SU-DHL-6 (cell line): ENCODE measurements at regions not wholly inside any gene's neighbourhood (a gene's known extent, or its start where the extent isn't known, plus 50 kb on each side); places are given as distances from the start of the nearest gene placed in this dataset.

Experiments used
- H2AFZ ChIP-seq: fragments of 200-600 bp; sonication (generic); 2 replicates; pipeline ENCODE4 v1.6.1; 2014; ENCODE audit warnings: low read depth, mild to moderate bottlenecking, moderate library complexity, mixed read lengths, antibody characterized with exemption, low read length; ENCODE audit not compliant: severe bottlenecking
- H3F3A ChIP-seq: fragments of 200-600 bp; shearing (Covaris generic); 2 replicates; pipeline ENCODE4 v1.6.0; 2016; ENCODE audit warnings: antibody characterized with exemption, mild to moderate bottlenecking; ENCODE audit not compliant: insufficient read depth
- H3K27ac ChIP-seq: fragments of 200-600 bp; sonication (generic); 2 replicates; pipeline ENCODE4 v1.5.1; 2016; ENCODE audit warnings: low read depth, mild to moderate bottlenecking, low read length, moderate library complexity, mixed read lengths
- H3K27me3 ChIP-seq: fragments of 200-600 bp; sonication (generic), shearing (Covaris generic); 2 replicates; pipeline ENCODE4 v1.6.0; 2014; ENCODE audit warnings: mild to moderate bottlenecking, low read length
- H3K36me3 ChIP-seq: fragments of 200-600 bp; sonication (generic); 2 replicates; pipeline ENCODE4 v1.6.1; 2014; ENCODE audit warnings: mild to moderate bottlenecking, low read length, mixed read lengths
- H3K4me2 ChIP-seq: fragments of 300-600, 200-600 bp; shearing (Covaris generic), sonication (generic); 2 replicates; pipeline ENCODE4 v1.6.0; 2014; ENCODE audit warnings: low read length, low read depth, mild to moderate bottlenecking; ENCODE audit not compliant: poor library complexity, severe bottlenecking
- H3K4me3 ChIP-seq: fragments of 200-600 bp; sonication (generic); 2 replicates; pipeline ENCODE4 v1.5.1; 2014; ENCODE audit warnings: antibody characterized with exemption, low read length, mild to moderate bottlenecking, mixed read lengths; ENCODE audit not compliant: insufficient read depth, poor library complexity, severe bottlenecking
- H3K79me2 ChIP-seq: fragments of 200-600 bp; sonication (generic); 2 replicates; pipeline ENCODE4 v1.6.1; 2014; ENCODE audit warnings: mild to moderate bottlenecking, low read length, moderate library complexity; ENCODE audit not compliant: insufficient read depth
- H3K9ac ChIP-seq: fragments of 200-600 bp; sonication (generic); 2 replicates; pipeline ENCODE4 v1.7.0; 2014; ENCODE audit warnings: mild to moderate bottlenecking, low read length
- H3K9me2 ChIP-seq: fragments of 200-600 bp; sonication (generic); replicated peaks from 2 replicates; pipeline ENCODE4 v1.6.1; 2014; ENCODE audit warnings: low read length; ENCODE audit not compliant: insufficient read depth
- H3K9me3 ChIP-seq: fragments of 200-600 bp; sonication (generic); 2 replicates; pipeline ENCODE4 v1.6.1; 2014; ENCODE audit warnings: low read length, mixed read lengths; ENCODE audit not compliant: insufficient read depth
- H4K20me1 ChIP-seq: fragments of 200-600 bp; sonication (generic); 2 replicates; pipeline ENCODE4 v1.6.1; 2014; ENCODE audit warnings: low read depth, mild to moderate bottlenecking, antibody characterized with exemption, low read length, moderate library complexity, mixed read lengths
- CTCF ChIP-seq: fragments of 200-600 bp; sonication (generic); IDR thresholded peaks from one replicate; pipeline ENCODE4 v1.5.1; 2017; ENCODE audit warnings: antibody characterized with exemption, mild to moderate bottlenecking, low read length, moderate library complexity; ENCODE audit not compliant: insufficient read depth, poor library complexity, severe bottlenecking
- EZH2phosphoT487 ChIP-seq: fragments of 200-600 bp; sonication (generic), shearing (Covaris generic); conservative IDR thresholded peaks from 2 replicates; pipeline ENCODE4 v1.6.1; 2018; ENCODE audit warnings: mild to moderate bottlenecking, antibody characterized with exemption, low read length, moderate library complexity, mixed read lengths

DNA sequence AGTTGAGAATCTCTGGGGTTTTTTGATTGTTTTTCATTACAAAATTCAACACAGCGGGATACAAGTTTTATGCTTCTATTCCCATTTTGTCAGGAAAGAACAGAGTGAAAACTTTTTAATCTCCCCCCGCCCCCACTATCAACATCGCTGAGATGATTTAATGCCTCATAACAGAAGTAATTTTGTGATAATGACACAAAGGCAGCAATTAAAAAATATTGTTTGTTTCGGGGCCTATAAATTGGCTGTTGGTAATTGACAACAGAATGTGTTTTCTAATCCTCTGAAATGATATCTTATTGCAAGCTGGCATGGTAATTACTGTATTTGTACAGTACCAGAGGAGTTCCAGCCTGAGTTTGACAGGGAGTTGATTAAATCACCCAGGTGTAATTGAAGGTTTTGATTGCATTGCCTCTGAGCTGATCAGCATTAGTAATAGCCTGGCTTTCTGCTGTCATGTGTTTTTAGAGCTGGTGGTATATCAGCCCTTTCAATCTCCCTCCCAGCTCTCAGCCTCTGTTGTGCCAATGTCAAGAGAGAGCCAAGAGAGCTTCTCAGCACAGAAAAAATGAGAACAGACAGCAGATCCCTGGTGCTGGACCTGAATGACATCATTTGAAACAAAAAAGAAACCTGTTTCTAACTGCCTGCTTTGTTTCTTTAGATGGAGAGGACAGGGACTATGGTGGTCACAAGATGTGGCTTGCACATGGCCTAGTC lies 265.1 kb downstream of the FAM76B start:
- Histone ChIP-seq H4K20me1 (no peaks in the 10 kb centered on the region), H3K9me3 (no peaks in the 10 kb centered on the region), H3K4me3 (no peak overlapping the region), H3K27me3 (no peaks in the 10 kb centered on the region), H3K36me3 (no peaks in the 10 kb centered on the region), H3K9ac (no peak overlapping the region), H2AFZ (no peak overlapping the region), H3K9me2 (no peaks in the 10 kb centered on the region), H3F3A (no peaks in the 10 kb centered on the region), H3K27ac (no peak overlapping the region), H3K4me2 (no peak overlapping the region), H3K79me2 (no peaks in the 10 kb centered on the region)
- TF ChIP-seq EZH2phosphoT487 (no peak), CTCF (no peak)

GRCh38 chr11:95522874-95523273 lies 266.7 kb downstream of the FAM76B start:
- H3K79me2 ChIP-seq = no peaks in the 10 kb centered on the region
- H3K9ac ChIP-seq = no peak overlapping the region
- H4K20me1 ChIP-seq = no peaks in the 10 kb centered on the region
- no peak overlapping the region for H3K4me3 ChIP-seq
- no peak overlapping the region for H3K27ac ChIP-seq
- H3K36me3 ChIP-seq = no peaks in the 10 kb centered on the region
- H3K9me3 ChIP-seq = no peaks in the 10 kb centered on the region
- no peak overlapping the region for H3K4me2 ChIP-seq
- no peaks in the 10 kb centered on the region for H3K9me2 ChIP-seq
- no peaks in the 10 kb centered on the region for H3F3A ChIP-seq
- H2AFZ ChIP-seq = no peak overlapping the region
- TF ChIP-seq EZH2phosphoT487 (no peak), CTCF (no peak)
- no peaks in the 10 kb centered on the region for H3K27me3 ChIP-seq

DNA sequence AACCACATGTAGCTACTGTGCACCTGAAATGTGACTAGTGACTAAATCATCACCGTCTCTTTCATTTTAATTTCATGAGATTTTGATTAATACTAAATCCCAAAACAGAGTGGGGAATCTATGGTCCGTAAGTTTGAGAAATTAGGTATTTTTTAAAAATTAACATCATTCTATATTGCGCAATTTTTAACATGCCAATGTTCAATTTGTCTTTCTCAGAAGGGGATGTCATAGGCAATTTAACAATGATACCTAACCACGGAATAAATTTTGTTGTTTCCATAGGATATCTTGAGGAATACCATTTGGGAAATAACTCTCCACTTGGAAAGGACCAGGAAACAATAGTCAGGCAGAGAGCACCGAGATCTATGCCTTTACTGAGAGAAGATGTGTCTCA lies 267.7 kb downstream of the FAM76B start:
- H3K27ac ChIP-seq = no peak overlapping the region
- no peaks in the 10 kb centered on the region for H3K36me3 ChIP-seq
- no peaks in the 10 kb centered on the region for H3K9me3 ChIP-seq
- H3K9ac ChIP-seq = no peak overlapping the region
- no peaks in the 10 kb centered on the region for H3F3A ChIP-seq
- no peaks in the 10 kb centered on the region for H3K79me2 ChIP-seq
- H3K4me2 ChIP-seq = no peak overlapping the region
- no peak overlapping the region for H3K4me3 ChIP-seq
- H4K20me1 ChIP-seq = no peaks in the 10 kb centered on the region
- no peak overlapping the region for H2AFZ ChIP-seq
- H3K27me3 ChIP-seq = no peaks in the 10 kb centered on the region
- no peaks in the 10 kb centered on the region for H3K9me2 ChIP-seq
- no peak for TF ChIP-seq EZH2phosphoT487
- TF ChIP-seq CTCF = no peak
